ENCODE measurements at regions not wholly inside any gene's neighbourhood (a gene's known extent, or its start where the extent isn't known, plus 50 kb on each side); places are given as distances from the start of the nearest gene placed in this dataset.

DNA sequence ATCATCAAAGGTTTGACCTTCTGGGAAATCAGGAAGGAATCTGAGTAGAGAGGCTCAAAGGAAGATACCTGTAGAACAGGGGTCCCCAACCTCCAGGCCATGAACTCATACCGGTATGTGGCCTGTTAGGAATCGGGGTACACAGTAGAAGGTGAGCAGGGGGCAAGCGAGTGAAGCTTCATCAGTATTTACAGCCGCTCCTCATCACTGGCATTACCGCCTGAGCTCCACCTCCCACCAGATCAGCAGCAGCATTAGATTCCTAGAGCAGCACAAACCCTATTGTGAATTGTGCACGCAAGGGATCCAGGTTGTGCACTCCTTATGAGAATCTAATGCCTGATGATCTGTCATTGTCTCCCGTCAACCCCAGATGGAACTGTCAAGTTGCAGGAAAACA, 158.5 kb upstream of the CACNA2D1 start:
- no peak for TF ChIP-seq POLR2A (IDR thresholded peaks at IDR 0.05)
- TF ChIP-seq, protein P1, sequence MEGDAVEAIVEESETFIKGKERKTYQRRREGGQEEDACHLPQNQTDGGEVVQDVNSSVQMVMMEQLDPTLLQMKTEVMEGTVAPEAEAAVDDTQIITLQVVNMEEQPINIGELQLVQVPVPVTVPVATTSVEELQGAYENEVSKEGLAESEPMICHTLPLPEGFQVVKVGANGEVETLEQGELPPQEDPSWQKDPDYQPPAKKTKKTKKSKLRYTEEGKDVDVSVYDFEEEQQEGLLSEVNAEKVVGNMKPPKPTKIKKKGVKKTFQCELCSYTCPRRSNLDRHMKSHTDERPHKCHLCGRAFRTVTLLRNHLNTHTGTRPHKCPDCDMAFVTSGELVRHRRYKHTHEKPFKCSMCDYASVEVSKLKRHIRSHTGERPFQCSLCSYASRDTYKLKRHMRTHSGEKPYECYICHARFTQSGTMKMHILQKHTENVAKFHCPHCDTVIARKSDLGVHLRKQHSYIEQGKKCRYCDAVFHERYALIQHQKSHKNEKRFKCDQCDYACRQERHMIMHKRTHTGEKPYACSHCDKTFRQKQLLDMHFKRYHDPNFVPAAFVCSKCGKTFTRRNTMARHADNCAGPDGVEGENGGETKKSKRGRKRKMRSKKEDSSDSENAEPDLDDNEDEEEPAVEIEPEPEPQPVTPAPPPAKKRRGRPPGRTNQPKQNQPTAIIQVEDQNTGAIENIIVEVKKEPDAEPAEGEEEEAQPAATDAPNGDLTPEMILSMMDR (IDR thresholded peaks at IDR 0.05), result no peak
